H9 (cell line): ENCODE measurements at regions not wholly inside any gene's neighbourhood (a gene's known extent, or its start where the extent isn't known, plus 50 kb on each side); places are given as distances from the start of the nearest gene placed in this dataset.

Experiments
- DNase-seq: peaks from one replicate; pipeline ENCODE4 v3.0.0-alpha.2; 2017
- H2AFZ ChIP-seq: one replicate; pipeline ENCODE4 v1.6.1; 2013; ENCODE audit warnings: mild to moderate bottlenecking, low read length, control low read depth, moderate library complexity
- H2AK5ac ChIP-seq: 2 replicates; pipeline ENCODE4 v1.6.1; 2013; ENCODE audit warnings: low read length, control low read depth, mixed read lengths; ENCODE audit not compliant: insufficient read length
- H2BK120ac ChIP-seq: one replicate; pipeline ENCODE4 v1.6.1; 2013; ENCODE audit warnings: low read depth, mild to moderate bottlenecking, low read length, control low read depth, inconsistent platforms; ENCODE audit not compliant: poor library complexity, severe bottlenecking
- H2BK12ac ChIP-seq: 2 replicates; pipeline ENCODE4 v1.6.1; 2013; ENCODE audit warnings: low read length, control low read depth, mixed read lengths, low read depth; ENCODE audit not compliant: insufficient read length
- H2BK15ac ChIP-seq: 2 replicates; pipeline ENCODE4 v1.6.1; 2013; ENCODE audit warnings: low read depth, low read length, control low read depth
- H2BK20ac ChIP-seq: one replicate; pipeline ENCODE4 v1.6.1; 2013; ENCODE audit warnings: low read depth, mild to moderate bottlenecking, low read length, control low read depth, inconsistent platforms; ENCODE audit not compliant: poor library complexity, severe bottlenecking
- H2BK5ac ChIP-seq: 2 replicates; pipeline ENCODE4 v1.6.1; 2013; ENCODE audit warnings: low read length, control low read depth, mixed read lengths; ENCODE audit not compliant: insufficient read length
- H3K14ac ChIP-seq: 2 replicates; pipeline ENCODE4 v1.6.1; 2013; ENCODE audit warnings: low read length, control low read depth; ENCODE audit not compliant: insufficient read depth
- H3K18ac ChIP-seq: 2 replicates; pipeline ENCODE4 v1.6.1; 2013; ENCODE audit warnings: low read depth, mild to moderate bottlenecking, mixed read lengths, low read length, control low read depth; ENCODE audit not compliant: insufficient read length
- H3K23ac ChIP-seq: 2 replicates; pipeline ENCODE4 v1.6.1; 2013; ENCODE audit warnings: low read length, control low read depth, mixed read lengths, low read depth; ENCODE audit not compliant: insufficient read length
- H3K23me2 ChIP-seq: 2 replicates; pipeline ENCODE4 v1.6.1; 2013; ENCODE audit warnings: low read depth, mild to moderate bottlenecking, mixed read lengths, low read length, control low read depth; ENCODE audit not compliant: insufficient read length, poor library complexity, severe bottlenecking
- H3K27ac ChIP-seq: 2 replicates; pipeline ENCODE4 v1.5.1; 2013; ENCODE audit warnings: low read length, control low read depth, mixed read lengths, low read depth; ENCODE audit not compliant: insufficient read length
- H3K27me3 ChIP-seq: 2 replicates; pipeline ENCODE4 v1.6.1; 2013; ENCODE audit warnings: low read length, control low read depth, inconsistent platforms; ENCODE audit not compliant: insufficient read depth
- H3K4ac ChIP-seq: 2 replicates; pipeline ENCODE4 v1.6.1; 2013; ENCODE audit warnings: low read depth, mild to moderate bottlenecking, control low read depth, inconsistent platforms, low read length, moderate library complexity
- H3K4me1 ChIP-seq: 2 replicates; pipeline ENCODE4 v1.6.1; 2013; ENCODE audit warnings: low read length, control low read depth, inconsistent platforms; ENCODE audit not compliant: insufficient read depth
- H3K4me2 ChIP-seq: 2 replicates; pipeline ENCODE4 v1.6.1; 2013; ENCODE audit warnings: low read length, control low read depth, mixed read lengths; ENCODE audit not compliant: insufficient read length, insufficient read depth
- H3K56ac ChIP-seq: 2 replicates; pipeline ENCODE4 v1.6.1; 2013; ENCODE audit warnings: low read depth, mild to moderate bottlenecking, mixed read lengths, low read length, control low read depth; ENCODE audit not compliant: insufficient read length
- H3K79me1 ChIP-seq: 2 replicates; pipeline ENCODE4 v1.6.1; 2013; ENCODE audit warnings: low read depth, mild to moderate bottlenecking, moderate library complexity, low read length, control low read depth, inconsistent platforms; ENCODE audit not compliant: insufficient read depth, poor library complexity, severe bottlenecking
- H3K79me2 ChIP-seq: 2 replicates; pipeline ENCODE4 v1.6.1; 2013; ENCODE audit warnings: low read length, control low read depth, inconsistent platforms; ENCODE audit not compliant: insufficient read depth
- H3K9ac ChIP-seq: 2 replicates; pipeline ENCODE4 v1.6.1; 2013; ENCODE audit warnings: low read length, control low read depth, mixed read lengths; ENCODE audit not compliant: insufficient read length; ENCODE audit errors: extremely low read depth
- H3K9me3 ChIP-seq: one replicate; pipeline ENCODE4 v1.6.1; 2013; ENCODE audit warnings: low read depth, low read length, inconsistent platforms; ENCODE audit not compliant: control insufficient read depth
- H3T11ph ChIP-seq: one replicate; pipeline ENCODE4 v1.6.1; 2013; ENCODE audit warnings: mild to moderate bottlenecking, low read length, control low read depth, inconsistent platforms
- H4K20me1 ChIP-seq: one replicate; pipeline ENCODE4 v1.6.1; 2013; ENCODE audit not compliant: control insufficient read depth, insufficient read length, insufficient read depth
- H4K5ac ChIP-seq: 2 replicates; pipeline ENCODE4 v1.6.1; 2013; ENCODE audit warnings: low read depth, mild to moderate bottlenecking, mixed read lengths, low read length, control low read depth; ENCODE audit not compliant: insufficient read length
- H4K8ac ChIP-seq: replicated peaks from 2 replicates; pipeline ENCODE4 v1.6.1; 2013; ENCODE audit warnings: low read length, control low read depth, mixed read lengths, low read depth; ENCODE audit not compliant: insufficient read length
- H4K91ac ChIP-seq: 2 replicates; pipeline ENCODE4 v1.6.1; 2013; ENCODE audit warnings: low read depth, mild to moderate bottlenecking, moderate library complexity, mixed read lengths, low read length, control low read depth; ENCODE audit not compliant: insufficient read length
- H3K27ac Mint-ChIP-seq, 3 experiments: 2 replicates in 2 of 3; 3 replicates in 1 of 3; pipeline ENCODE4 v1.8.0; 2020 to 2021; ENCODE audit warnings: mixed read lengths in 3 of 3, mild to moderate bottlenecking in 1 of 3, moderate library complexity in 1 of 3
- H3K27me3 Mint-ChIP-seq: 2 replicates; pipeline ENCODE4 v1.8.0; 2021; ENCODE audit warnings: low read depth, mild to moderate bottlenecking, moderate library complexity, mixed read lengths
- H3K36me3 Mint-ChIP-seq, 3 experiments: 2 replicates in 2 of 3; 3 replicates in 1 of 3; pipeline ENCODE4 v1.8.0; 2020 to 2021; ENCODE audit warnings: low read depth in 3 of 3, mixed read lengths in 3 of 3; ENCODE audit not compliant: insufficient read depth in 1 of 3
- H3K4me1 Mint-ChIP-seq, 2 experiments: 2 replicates each; pipeline ENCODE4 v1.8.0; 2020; ENCODE audit warnings: mixed read lengths in 2 of 2
- H3K4me3 Mint-ChIP-seq, 2 experiments: 2 replicates in 1 of 2; 3 replicates in 1 of 2; pipeline ENCODE4 v1.8.0; 2020 to 2021; ENCODE audit warnings: mild to moderate bottlenecking in 2 of 2, mixed read lengths in 2 of 2, moderate library complexity in 1 of 2
- H3K9me3 Mint-ChIP-seq, 2 experiments: 2 replicates in 1 of 2; 3 replicates in 1 of 2; pipeline ENCODE4 v1.8.0; 2020; ENCODE audit warnings: mild to moderate bottlenecking in 2 of 2, mixed read lengths in 2 of 2, moderate library complexity in 1 of 2
- CTCF ChIP-seq: fragments of 200-600 bp; sonication (generic); conservative IDR thresholded peaks from 3 replicates; pipeline ENCODE4 v1.8.0; 2021; ENCODE audit warnings: antibody characterized with exemption, mild to moderate bottlenecking
- WGBS: extraction: QIAGEN DNeasy Blood & Tissue Kit; methylation state at CpG from one replicate; pipeline ENCODE4 v1.1.7; 2013; ENCODE audit warnings: missing lambda C conversion rate, low lambda C conversion rate, mixed read lengths; ENCODE audit not compliant: insufficient read length; ENCODE audit errors: extremely low coverage; 5-methylcytosine and 5-hydroxymethylcytosine counted together

- no peaks in the 10 kb centered on the region for H3K9me3 Mint-ChIP-seq
- Histone ChIP-seq H3K4me2 (no peak overlapping the region), H3T11ph (no peak overlapping the region), H2BK20ac (no peak overlapping the region), H3K23me2 (no peaks in the 10 kb centered on the region), H3K56ac (no peak overlapping the region), H3K14ac (no peak overlapping the region), H2BK12ac (no peak overlapping the region), H3K9ac (no peak overlapping the region), H3K79me1 (no peaks in the 10 kb centered on the region), H2BK15ac (no peak overlapping the region), H2AK5ac (no peak overlapping the region), H2BK120ac (no peak overlapping the region), H4K20me1 (no peaks in the 10 kb centered on the region), H4K5ac (no peak overlapping the region), H3K27ac (no peak overlapping the region), H3K4ac (no peak overlapping the region), H2AFZ (no peak overlapping the region), H3K18ac (no peak overlapping the region), H3K27me3 (no peaks in the 10 kb centered on the region), H4K91ac (no peak overlapping the region), H2BK5ac (no peak overlapping the region), H3K23ac (no peak overlapping the region), H3K79me2 (no peaks in the 10 kb centered on the region), H4K8ac (no peak overlapping the region), H3K9me3 (no peaks in the 10 kb centered on the region), H3K4me1 (peaks cover 4% of the 10 kb centered on the region; the same call in 1 of the 2 replicates)
- no CpG with 5 or more reads among the region's 11 CpGs for WGBS
- DNase-seq: no peak
- no peaks in the 10 kb centered on the region; a peak in 1 of 7 replicates for H3K36me3 Mint-ChIP-seq
- H3K27ac Mint-ChIP-seq: peak overlapping the region in 2 of 3 experiments; percentile 8 to 87; a peak in 4 of 7 replicates
- H3K27me3 Mint-ChIP-seq: no peaks in the 10 kb centered on the region
- no peak overlapping the region for H3K4me3 Mint-ChIP-seq
- H3K4me1 Mint-ChIP-seq: peaks cover 17 to 25% of the 10 kb centered on the region in 2 experiments
- no peak for TF ChIP-seq CTCF
Observed at GRCh38 chr3:182399978-182400737, 393.1 kb upstream of the ATP11B start.
